ENCODE measurements at regions not wholly inside any gene's neighbourhood (a gene's known extent, or its start where the extent isn't known, plus 50 kb on each side); places are given as distances from the start of the nearest gene placed in this dataset.

DNA sequence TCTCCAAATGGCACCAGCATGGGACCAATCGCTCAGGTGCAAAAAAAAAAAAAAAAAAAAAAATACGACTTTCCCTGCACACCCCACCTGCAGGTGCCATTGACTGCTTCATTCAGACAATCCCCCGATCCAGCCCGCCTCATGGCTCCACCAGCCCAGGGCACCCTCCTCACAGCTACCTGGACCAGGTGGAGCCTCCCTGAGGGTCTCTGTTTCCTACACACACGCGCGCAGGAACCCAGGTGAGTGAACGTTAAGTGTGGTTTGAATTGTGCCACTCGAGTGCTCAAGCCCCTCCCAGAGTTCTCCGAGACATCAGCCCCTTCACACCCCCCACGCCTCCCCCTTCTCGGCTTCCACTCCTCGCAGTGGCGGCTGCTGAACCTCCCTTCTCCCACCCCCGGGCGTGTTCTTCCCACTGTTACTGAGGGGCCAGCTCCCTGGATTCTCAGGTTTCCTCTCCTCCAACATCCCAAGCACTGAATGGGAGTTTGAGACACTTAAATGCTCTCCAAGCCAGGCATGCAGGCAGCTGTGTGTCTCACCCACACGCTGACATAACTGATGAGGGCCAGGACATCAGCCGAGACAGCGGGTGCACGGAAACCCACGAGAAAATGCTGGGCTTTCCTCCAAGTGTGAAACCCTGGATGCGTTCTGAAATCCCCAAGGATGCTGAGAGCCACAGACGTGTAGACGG is 88.8 kb upstream of the SNTG2 start:
- 46% methylated on average over 24 of the region's 24 CpGs for WGBS (ENCODE audit: low lambda C conversion rate)
- POLR2A ChIA-PET = interaction anchor here (0.6 kb wide), 1 partner anchor 1167 kb away, joined by 3 read pairs; no protein-coding TSS in a partner anchor

More for the DNA sequence above, 88.8 kb upstream of the SNTG2 start:
- Histone ChIP-seq H3K27me3 (ENCODE audit: insufficient read depth) (no peaks in the 10 kb centered on the region), H4K20me1 (ENCODE audit: insufficient read depth) (no peaks in the 10 kb centered on the region), H3K36me3 (replicated peaks in 1 of 2; ENCODE audit: control insufficient read depth in 1 of 2, insufficient read depth in 2 of 2, low read length in 1 of 2) (no peaks in the 10 kb centered on the region), H3K9ac (no peak overlapping the region), H3K4me2 (no peak overlapping the region), H3K9me3 (no peaks in the 10 kb centered on the region), H3K79me2 (ENCODE audit: insufficient read depth) (no peaks in the 10 kb centered on the region), H3F3A (replicated peaks; ENCODE audit: insufficient read depth) (no peaks in the 10 kb centered on the region), H3K4me1 (ENCODE audit: control insufficient read depth in 1 of 2, insufficient read depth in 2 of 2, low read depth in 1 of 2, low read length in 1 of 2) (peaks cover 0 to 38% of the 10 kb centered on the region in 2 experiments; a peak in 2 of 4 replicates), H3K9me2 (no peaks in the 10 kb centered on the region), H2AFZ (ENCODE audit: low read depth) (no peak overlapping the region), H3K27ac (ENCODE audit: low read depth in 2 of 2, low read length in 1 of 2) (no peak overlapping the region), H3K4me3 (ENCODE audit: low read depth in 2 of 2, low read length in 1 of 2) (no peak overlapping the region)
- TF ChIP-seq, protein P1, sequence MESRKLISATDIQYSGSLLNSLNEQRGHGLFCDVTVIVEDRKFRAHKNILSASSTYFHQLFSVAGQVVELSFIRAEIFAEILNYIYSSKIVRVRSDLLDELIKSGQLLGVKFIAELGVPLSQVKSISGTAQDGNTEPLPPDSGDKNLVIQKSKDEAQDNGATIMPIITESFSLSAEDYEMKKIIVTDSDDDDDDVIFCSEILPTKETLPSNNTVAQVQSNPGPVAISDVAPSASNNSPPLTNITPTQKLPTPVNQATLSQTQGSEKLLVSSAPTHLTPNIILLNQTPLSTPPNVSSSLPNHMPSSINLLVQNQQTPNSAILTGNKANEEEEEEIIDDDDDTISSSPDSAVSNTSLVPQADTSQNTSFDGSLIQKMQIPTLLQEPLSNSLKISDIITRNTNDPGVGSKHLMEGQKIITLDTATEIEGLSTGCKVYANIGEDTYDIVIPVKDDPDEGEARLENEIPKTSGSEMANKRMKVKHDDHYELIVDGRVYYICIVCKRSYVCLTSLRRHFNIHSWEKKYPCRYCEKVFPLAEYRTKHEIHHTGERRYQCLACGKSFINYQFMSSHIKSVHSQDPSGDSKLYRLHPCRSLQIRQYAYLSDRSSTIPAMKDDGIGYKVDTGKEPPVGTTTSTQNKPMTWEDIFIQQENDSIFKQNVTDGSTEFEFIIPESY (IDR thresholded peaks at IDR 0.05; ENCODE audit: borderline replicate concordance, low read depth) = no peak
- TF ChIP-seq CHD2 (IDR thresholded peaks at IDR 0.05; ENCODE audit: low read length, partially characterized antibody) (no peak), MXI1 (IDR thresholded peaks at IDR 0.05; ENCODE audit: low read depth, low read length) (no peak), ELF1 (IDR thresholded peaks at IDR 0.05) (no peak), NFIC (IDR thresholded peaks at IDR 0.05; ENCODE audit: borderline replicate concordance) (no peak), SMC3 (IDR thresholded peaks at IDR 0.05; ENCODE audit: low read depth, low read length) (no peak), EP300 (IDR thresholded peaks at IDR 0.05; ENCODE audit: borderline replicate concordance in 1 of 2, low read depth in 1 of 2, low read length in 1 of 2) (no peak), GATA2 (CRISPR knock-in tag; IDR thresholded peaks at IDR 0.05) (no peak)
- TF ChIP-seq, protein P2, sequence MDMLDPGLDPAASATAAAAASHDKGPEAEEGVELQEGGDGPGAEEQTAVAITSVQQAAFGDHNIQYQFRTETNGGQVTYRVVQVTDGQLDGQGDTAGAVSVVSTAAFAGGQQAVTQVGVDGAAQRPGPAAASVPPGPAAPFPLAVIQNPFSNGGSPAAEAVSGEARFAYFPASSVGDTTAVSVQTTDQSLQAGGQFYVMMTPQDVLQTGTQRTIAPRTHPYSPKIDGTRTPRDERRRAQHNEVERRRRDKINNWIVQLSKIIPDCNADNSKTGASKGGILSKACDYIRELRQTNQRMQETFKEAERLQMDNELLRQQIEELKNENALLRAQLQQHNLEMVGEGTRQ (IDR thresholded peaks at IDR 0.05; ENCODE audit: borderline replicate concordance, low read depth, low read length) = no peak
- TF ChIP-seq, protein P3, sequence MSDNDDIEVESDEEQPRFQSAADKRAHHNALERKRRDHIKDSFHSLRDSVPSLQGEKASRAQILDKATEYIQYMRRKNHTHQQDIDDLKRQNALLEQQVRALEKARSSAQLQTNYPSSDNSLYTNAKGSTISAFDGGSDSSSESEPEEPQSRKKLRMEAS (IDR thresholded peaks at IDR 0.05; ENCODE audit: low read depth) = no peak
- TF ChIP-seq, protein P4, sequence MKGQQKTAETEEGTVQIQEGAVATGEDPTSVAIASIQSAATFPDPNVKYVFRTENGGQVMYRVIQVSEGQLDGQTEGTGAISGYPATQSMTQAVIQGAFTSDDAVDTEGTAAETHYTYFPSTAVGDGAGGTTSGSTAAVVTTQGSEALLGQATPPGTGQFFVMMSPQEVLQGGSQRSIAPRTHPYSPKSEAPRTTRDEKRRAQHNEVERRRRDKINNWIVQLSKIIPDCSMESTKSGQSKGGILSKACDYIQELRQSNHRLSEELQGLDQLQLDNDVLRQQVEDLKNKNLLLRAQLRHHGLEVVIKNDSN (IDR thresholded peaks at IDR 0.05; ENCODE audit: borderline replicate concordance, low read depth) = no peak
- TF ChIP-seq, protein P5, sequence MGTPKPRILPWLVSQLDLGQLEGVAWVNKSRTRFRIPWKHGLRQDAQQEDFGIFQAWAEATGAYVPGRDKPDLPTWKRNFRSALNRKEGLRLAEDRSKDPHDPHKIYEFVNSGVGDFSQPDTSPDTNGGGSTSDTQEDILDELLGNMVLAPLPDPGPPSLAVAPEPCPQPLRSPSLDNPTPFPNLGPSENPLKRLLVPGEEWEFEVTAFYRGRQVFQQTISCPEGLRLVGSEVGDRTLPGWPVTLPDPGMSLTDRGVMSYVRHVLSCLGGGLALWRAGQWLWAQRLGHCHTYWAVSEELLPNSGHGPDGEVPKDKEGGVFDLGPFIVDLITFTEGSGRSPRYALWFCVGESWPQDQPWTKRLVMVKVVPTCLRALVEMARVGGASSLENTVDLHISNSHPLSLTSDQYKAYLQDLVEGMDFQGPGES (IDR thresholded peaks at IDR 0.05; ENCODE audit: low read depth, low read length) = no peak
- TF ChIP-seq, protein P6, sequence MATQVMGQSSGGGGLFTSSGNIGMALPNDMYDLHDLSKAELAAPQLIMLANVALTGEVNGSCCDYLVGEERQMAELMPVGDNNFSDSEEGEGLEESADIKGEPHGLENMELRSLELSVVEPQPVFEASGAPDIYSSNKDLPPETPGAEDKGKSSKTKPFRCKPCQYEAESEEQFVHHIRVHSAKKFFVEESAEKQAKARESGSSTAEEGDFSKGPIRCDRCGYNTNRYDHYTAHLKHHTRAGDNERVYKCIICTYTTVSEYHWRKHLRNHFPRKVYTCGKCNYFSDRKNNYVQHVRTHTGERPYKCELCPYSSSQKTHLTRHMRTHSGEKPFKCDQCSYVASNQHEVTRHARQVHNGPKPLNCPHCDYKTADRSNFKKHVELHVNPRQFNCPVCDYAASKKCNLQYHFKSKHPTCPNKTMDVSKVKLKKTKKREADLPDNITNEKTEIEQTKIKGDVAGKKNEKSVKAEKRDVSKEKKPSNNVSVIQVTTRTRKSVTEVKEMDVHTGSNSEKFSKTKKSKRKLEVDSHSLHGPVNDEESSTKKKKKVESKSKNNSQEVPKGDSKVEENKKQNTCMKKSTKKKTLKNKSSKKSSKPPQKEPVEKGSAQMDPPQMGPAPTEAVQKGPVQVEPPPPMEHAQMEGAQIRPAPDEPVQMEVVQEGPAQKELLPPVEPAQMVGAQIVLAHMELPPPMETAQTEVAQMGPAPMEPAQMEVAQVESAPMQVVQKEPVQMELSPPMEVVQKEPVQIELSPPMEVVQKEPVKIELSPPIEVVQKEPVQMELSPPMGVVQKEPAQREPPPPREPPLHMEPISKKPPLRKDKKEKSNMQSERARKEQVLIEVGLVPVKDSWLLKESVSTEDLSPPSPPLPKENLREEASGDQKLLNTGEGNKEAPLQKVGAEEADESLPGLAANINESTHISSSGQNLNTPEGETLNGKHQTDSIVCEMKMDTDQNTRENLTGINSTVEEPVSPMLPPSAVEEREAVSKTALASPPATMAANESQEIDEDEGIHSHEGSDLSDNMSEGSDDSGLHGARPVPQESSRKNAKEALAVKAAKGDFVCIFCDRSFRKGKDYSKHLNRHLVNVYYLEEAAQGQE (IDR thresholded peaks at IDR 0.05; ENCODE audit: low read depth, low read length) = no peak
- DNase-seq = no peak
- CTCF ChIA-PET = no interaction called here
